ENCODE measurements at regions not wholly inside any gene's neighbourhood (a gene's known extent, or its start where the extent isn't known, plus 50 kb on each side); places are given as distances from the start of the nearest gene placed in this dataset.
"Not testable (repeated sequence)": the region's sequence is repeated elsewhere in the genome, so short reads cannot be mapped to it uniquely, and the experiment has no call there.

DNA sequence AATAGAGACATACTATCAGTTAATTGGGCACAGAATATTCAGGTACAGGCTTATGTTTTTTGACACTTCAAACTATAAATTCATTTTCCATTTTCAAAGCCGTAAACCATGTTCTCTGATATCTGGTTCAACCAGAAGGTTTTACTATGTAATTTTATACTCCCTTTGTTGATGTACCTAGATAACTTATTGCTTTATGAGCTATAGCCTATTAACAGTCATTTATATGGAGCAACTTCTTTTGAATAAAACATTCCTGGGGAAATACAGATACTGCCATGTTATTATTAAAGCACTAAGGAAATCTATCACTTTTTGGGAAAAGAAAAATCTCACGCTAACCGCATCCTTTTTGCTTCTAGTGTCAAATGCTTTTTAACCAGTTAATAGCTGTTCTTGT, 505.6 kb downstream of the PYDC2 start:
- no peak for DNase-seq (ENCODE audit: low spot score)

DNA sequence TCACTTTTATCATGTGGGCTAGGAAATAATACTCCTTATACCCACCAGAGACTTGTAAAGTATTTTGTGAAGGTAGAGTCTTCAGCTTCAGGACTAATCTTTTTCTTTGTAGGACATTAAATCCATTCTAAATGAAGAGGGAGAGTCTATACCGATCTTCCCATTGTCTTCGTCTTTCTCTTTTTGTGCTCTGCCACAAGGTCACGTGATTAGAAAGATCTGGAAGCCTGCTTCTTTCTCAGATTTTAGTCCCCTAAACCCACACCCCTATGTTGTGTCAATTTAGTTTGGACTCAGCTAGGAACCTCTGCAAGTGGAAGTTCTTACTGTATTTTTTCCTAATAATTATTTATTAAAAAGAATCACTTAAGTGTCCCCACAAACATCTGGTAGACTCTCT, 507.3 kb downstream of the PYDC2 start:
- no peak for DNase-seq (ENCODE audit: low spot score)

DNA sequence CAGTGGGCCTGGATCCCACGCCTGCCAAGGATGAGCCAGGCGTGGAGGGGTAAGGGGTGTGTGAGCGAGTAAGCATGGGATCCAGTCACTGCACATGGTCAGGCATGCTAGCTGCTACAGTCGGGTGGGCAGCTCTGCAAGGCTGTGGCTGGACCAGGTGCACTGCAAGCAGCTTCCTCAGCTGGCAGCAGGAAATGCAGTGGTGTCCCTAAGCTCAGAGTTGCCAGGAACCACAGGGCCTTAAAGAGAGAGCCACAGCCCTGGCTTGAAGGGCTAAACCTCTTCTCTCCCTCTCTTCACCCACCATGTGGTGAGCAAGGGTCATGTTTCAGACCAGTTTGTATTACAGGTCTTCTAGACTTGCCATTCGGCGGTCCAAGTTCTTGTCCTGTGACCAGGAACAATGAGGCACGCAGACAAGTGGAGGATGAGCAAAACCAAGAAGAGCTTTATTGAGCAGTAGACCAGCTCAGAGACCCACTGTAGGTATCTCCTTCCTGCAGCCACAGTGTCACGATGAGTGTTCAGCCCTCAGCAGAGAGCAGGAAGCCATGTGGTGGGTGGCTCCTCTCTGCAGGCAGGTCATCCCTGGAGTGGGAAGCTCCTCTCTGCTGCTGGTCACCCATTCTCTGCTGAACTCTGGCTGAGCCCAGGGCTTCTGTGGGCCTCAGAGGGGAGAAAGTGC, 511.9 kb downstream of the PYDC2 start:
- DNase-seq (ENCODE audit: low spot score), result no peak

DNA sequence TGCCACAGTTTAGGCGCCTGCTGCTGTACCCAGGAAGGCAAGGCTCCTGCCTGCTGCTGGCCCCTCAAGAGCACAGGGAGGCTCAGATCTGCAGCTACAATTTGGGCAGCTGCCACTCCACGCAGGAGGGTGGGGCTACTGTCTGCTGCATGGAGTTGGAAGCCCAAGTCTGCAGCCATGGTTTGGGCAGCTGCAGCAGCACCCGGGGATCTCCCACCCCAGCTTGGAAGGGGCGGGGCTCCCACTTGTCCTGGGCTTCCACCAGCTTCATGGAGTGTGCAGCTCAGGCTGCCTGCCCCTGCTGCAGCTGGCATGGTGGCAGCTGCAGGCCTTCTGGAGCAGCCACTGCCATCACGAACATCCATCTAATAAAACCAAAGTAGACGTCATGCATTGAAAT, 512.9 kb downstream of the PYDC2 start:
- no peak for DNase-seq (ENCODE audit: low spot score)

DNA sequence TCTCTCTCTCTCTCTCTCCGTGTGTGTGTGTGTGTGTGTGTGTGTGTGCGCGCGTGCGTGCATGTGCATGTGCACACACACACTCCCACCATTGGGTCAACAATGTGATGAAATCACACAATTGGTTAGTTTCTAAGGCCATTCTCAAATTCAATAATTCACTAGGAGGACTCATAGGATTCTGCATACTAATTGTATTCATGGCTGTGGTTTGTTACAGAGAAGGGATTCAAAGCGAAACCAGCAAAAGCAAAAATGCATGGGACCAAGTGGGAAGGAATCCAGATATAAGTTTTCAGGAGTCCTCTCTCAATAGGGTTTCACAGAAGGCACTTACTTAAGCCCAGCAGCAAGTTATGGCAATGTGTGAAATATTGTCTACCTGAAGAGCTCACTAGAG, 515.0 kb downstream of the PYDC2 start:
- DNase-seq (ENCODE audit: low spot score), result no peak

DNA sequence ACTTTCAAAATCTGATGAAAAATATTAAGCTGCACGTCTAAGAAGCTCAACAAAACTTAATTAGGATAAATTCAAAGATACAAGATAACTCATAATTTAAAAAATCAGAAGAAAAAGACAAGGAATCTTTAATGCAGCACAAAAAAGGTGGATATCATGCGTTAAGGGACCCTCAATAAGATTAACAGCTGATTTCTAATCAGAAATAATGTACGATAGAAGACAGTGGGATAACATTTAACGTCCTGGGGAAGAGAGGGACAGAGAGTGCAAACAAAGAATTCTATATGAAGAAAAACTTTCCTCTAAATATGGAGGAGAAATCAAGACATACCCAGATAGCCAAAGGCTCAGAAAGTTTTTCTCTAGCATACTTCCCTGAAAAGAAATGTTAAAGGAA, 519.5 kb downstream of the PYDC2 start:
- DNase-seq (ENCODE audit: low spot score), result no peak

DNA sequence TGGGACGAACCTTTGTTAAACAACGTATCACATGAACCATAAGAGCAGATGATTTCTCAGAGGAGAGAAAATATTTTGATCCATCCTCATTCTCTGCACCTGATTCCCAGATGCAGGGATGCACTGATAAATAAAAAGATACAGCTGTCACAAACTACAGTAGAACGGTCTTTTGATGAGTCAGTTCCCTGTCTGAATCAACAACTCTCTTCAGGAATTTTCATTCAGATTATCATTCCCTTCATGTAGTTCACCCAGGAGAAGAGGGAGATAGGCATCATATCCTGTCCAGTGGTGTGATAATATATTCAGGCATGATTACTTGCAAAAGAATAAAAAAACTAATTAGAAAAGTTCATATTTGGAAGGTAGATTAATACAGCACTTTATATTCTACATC, 521.5 kb downstream of the PYDC2 start:
- DNase-seq (ENCODE audit: low spot score), result no peak

DNA sequence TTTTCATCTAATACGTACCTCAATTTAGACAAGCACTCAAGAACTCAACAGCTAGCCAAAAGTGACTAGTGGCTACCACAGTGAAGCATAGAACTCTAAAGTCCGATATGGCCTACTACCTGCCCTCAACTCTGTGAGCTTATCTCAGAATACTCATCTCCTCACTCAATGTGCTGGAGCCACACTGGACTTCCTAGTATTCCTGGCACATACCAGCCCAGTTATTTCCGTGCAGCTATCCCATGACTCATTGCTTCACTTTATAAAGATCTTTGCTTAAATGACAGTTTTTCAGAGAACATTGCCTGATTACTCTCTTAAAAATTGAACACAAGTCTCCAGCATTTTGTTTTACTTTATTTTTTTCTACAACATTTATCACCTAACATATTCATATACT, 524.7 kb downstream of the PYDC2 start:
- DNase-seq (ENCODE audit: low spot score), result no peak

DNA sequence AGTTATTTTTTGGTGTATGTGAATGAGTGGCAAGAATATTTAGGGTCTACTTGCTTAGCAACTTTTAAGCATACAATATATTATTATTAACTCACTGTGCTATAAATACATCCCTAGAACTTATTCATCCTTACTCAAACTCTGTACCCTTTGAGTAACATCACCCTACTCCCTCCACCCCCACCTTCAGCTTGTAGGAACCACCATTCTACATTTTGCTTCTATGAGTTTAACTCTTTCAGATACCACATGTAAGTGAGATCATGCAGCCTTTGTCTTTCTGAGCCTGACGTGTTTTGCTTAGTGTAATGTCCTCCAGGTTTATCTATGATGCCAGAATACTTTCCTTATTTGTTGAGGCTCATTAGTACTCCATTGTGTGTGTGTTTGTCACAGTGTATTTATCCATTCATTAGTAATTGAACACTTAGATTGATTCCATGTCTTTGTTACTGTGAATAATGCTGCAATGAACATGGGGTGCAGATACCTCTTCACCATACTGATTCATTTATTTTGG, 526.9 kb downstream of the PYDC2 start:
- no peak for DNase-seq (ENCODE audit: low spot score)

DNA sequence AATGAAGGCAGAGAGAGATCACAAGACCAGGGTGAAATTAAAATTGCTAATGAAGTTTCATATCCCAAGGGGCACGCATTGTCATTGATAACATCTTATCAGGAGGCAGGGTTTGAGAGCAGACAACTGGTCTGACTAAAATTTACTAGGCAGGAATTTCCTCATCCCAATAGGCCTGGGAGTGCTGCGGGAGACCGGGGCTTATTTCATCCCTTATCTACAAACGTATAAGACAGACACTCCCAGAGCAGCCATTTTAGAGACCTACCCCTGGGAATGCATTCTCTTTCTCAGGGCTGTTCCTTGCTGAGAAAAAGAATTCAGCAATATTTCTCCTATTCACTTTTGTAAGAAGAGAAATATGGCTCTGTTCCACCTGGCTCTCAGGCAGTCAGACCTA, 533.0 kb downstream of the PYDC2 start:
- DNase-seq (ENCODE audit: low spot score), result not testable (repeated sequence)

DNA sequence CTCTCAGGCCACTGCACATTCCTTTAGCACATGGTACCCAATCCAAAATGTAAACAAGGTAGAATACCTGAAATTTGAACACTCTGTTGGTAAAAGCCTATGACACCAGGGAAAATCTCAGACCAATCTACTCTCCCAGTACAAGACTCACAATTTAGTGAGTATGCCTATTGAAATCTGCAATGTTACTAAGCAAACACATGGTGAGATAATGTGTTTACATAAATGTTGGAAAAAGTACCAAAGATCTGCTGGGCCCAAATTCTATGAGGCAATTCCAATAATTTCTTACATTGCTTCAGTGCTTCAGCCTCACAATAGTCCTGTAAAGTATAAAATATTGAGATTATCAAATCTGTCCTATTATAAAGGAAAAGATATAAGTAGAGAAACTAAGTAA, 536.1 kb downstream of the PYDC2 start:
- no peak for DNase-seq (ENCODE audit: low spot score)

DNA sequence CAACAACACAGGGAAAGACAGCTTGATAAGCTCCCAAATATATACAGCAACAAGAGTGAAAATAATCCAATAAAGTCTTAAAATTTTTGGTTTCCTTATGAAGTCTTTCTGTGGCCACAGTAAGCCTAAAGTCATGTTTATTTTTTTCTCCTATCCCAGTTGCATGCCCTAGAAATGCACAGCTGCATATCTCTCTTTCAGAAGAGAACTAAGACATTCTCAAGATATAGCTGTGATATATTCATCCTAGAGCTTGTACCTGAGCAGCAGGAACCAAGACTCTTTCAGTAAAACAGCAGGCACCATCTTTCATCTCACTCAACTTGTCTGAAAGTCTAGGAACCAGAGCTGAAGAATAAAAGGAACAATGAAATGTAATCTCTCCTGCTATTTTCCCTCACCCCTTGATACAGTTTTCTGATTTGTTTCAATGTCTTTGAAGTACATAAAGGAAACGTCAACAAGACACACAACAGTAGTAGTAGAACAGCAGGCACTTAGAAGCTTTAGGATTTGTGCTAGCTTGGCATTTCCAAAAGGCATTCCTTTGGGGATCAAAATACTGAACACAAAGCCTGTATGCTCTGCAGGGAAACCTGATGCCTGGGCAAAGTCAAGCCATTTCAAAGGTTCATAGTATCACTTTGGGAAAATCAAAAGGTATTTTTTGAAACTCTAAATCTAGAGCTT, 536.8 kb downstream of the PYDC2 start:
- DNase-seq (ENCODE audit: low spot score), result peak; percentile 50

DNA sequence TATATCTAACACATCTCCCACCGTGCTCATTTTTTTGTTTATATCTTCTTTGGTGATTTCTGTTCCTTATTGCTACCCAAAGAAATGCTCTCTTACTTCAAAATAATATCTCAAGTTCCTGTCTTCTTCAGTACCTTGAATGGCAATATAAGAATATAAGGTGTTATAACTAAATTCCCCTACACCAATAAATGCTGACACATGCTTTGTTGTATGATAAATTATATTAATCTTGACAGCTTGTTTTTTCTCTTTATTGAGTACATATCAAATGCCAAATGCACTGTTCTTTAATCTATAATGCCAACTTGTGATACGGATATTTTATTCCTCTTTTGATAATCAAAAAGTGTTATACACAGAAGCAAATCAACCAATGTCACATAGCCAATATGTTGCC, 540.3 kb downstream of the PYDC2 start:
- DNase-seq (ENCODE audit: low spot score), result no peak

DNA sequence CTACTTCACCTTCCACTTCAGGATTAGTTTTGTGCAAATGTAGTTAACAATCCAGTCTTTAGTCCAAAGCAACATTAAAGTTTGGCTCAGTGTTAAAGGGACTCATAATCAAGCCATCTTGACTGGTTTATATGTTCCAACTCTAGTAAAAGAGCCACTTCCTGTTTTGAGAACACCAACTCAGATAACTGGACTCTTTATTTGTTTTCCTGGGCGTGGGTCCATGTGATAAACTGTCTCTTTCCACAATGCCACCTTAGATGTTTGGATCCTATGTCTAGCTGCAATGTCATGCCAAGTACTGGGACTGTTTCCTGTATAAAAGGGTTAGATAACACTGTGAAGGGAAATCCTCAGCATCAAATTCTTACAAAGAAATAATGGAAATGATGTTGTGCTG, 545.0 kb downstream of the PYDC2 start:
- DNase-seq (ENCODE audit: low spot score), result no peak

DNA sequence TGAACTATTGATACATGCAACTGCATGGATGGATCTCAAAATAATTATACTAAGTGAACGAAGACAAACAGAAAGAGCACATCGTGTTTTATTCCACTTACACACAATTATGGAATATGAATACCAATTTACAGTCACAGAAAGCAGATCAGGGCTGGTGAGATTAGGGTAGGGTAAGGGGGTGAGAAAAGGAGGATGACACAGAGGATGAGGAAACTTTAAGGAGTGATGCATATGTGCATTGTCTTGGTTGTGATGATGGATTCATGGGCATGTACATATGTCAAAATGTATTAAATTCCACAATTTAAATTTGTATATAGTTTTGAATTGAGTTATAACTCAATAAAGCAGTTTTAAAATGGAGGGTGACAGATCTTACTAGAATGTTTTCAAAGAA, 548.9 kb downstream of the PYDC2 start:
- DNase-seq (ENCODE audit: low spot score), result no peak

DNA sequence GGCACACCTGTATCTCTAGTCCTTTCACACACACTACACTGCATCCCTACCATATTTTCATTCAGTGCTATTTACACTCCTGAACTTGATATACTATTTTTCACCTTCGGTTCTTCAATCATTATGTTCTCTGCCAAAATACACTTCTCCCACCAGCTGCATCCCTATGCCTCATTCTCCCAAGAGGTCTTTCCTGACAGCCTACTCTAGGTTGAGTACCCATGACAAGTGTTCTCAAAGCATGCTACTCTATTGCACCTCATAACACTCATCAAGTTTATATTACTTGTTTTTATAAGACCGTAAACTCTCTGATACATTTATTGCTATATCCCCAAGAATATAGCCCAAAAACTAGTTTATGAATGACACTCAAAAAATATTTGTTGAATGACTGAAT, 549.5 kb downstream of the PYDC2 start:
- DNase-seq (ENCODE audit: low spot score), result no peak

DNA sequence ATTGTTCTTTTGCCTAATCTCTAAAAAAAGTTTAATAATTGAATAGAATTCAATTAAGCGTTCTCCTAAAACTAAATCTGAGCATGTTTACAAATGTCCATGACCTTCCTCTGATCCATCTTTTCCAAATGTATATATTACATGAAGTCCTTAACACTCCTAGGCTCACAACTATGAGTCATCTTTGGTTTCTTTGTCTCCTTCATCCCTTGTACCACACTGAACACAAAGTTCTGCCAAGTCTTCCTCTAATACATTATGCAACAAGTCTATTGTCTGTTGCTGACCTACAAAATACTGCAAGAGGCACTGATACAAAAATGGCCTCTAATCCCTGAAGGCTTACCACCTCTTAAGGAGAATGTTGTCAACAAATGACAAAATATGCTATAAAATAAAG, 550.2 kb downstream of the PYDC2 start:
- no peak for DNase-seq (ENCODE audit: low spot score)

DNA sequence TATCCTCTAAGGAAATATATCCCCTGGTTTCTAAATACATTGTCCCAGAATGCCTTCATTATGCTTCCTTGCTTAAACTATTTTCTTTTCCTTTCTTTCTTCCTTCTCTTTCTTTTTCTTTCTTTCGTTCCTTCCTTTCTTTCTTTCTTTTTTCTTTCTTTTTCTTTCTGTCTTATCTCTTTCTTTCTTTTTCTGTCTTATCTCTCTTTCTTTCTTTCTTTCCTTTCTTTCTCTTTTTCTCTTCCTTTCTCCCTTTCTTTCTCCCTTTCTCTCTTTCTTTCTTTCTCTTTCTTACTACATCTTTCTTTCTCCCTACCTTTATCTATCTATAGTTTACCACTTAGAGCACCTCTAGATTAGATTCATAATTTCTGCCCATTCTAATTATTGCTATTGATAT, 552.1 kb downstream of the PYDC2 start:
- DNase-seq (ENCODE audit: low spot score), result no peak

DNA sequence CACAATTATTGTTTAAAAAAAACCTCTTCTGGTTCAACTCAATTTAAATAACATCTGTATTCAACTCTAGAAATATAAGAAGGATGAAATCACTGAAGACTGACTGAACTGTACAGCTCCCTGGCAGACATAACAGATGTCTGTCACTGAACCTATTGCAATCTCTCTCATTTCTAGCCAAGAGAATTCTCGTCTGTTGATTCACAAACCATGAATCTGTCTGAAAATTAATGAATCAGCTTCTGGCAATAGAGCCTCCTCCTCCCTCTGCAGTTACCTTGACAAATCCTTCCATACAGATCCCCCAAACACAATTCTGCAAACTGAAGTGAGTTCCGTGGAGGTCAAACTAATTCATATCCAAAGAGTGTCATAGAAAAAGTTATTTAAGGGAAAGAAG, 561.4 kb downstream of the PYDC2 start:
- no peak for DNase-seq (ENCODE audit: low spot score)

DNA sequence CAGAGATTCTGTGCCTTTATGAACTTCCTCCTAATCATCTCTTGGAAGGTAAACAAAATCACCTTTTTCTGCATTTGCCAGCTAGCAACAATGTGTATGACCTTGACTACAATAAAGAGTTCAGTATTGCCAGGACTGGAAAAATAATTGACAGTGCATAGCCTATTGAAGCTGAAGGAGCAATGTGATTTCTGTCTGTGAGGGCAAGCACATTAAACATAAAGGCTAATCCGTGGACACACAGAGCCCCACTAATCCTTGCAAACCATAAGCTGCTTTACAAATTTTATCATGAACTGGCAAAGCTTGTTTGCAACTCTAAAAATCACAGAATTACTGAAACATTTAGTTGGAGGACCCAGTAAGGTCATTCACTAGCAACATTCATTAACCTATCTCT, 563.8 kb downstream of the PYDC2 start:
- no peak for DNase-seq (ENCODE audit: low spot score)

DNA sequence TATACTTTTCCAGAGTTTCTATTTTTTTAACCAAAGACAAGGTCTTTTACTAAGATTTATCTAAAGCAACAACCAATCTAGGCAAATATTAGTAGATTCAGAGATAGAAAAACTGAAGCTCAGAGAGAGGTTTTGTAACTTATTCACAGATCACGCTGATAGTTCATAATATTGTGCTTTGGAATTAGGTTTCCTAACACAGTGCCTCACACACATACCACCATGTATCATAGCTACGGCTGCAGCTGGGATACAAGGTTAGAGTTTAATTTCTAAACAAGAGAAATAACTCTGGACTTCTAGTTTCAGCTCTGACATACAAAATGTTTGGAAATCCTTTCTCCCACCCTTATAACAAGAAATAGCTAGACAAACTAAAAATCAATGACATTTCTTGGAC, 565.7 kb downstream of the PYDC2 start:
- DNase-seq (ENCODE audit: low spot score), result no peak

DNA sequence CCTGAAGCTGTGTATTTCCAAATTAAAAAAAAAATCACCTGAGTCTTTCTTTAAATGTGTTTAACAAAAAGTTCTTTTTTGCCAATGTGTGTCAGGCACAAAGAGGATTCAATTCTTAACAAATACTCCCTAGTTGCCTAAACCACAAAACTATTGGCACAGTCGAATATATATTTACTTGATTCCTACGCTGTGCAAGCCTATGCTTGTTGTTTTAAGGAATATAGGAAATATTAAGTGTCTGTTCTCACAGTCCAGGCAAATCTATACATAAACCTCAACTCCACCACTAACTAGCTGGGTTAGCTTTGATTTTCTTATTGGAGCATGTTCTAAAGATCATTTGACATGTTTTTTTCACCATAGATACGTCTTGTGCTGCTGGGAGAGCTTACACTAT, 571.0 kb downstream of the PYDC2 start:
- no peak for DNase-seq (ENCODE audit: low spot score)

DNA sequence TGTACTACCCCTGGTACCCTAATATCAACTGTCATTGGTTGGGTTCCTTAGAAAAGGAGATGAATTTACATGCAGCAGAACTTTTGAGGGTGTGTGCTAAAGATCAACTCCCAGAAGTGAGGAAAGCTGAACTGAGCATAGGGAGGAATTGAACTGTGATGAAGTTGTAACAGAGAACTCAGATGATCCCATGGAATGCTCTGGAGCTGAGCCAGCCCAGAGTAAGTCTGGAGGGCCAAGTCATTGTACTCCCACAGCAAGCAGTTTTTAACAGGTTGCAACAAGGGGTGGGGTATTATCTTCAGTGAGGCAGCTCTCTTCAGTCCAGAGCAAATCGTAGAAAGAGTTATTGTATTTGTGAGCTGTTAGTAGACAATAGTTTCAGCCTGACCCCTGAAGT, 572.3 kb downstream of the PYDC2 start:
- DNase-seq (ENCODE audit: low spot score), result peak; percentile 6

DNA sequence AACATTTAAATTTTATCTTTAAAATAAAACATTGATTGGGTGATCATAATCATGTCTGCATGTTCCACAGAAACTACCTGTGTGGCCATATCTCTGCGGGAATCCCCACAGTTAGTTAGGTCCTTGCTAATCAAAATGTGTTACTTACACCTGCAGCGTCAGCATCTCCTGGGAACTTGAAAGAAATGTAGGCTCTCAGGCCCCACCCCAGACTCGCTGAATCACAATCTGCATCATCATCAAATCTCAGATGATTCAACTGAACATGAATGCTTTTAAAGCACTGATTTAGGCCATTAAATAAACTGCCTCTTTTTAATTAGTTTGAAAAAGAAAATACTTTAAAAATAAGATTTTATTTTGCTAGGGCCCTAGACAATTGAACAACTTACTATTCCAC, 577.8 kb downstream of the PYDC2 start:
- DNase-seq (ENCODE audit: low spot score), result no peak

Data from iPS-NIHi11 (cell line).